ENCODE measurements at regions not wholly inside any gene's neighbourhood (a gene's known extent, or its start where the extent isn't known, plus 50 kb on each side); places are given as distances from the start of the nearest gene placed in this dataset.

- TF ChIP-seq CTCF (conservative IDR thresholded peaks at IDR 0.05 in 1 of 2, IDR thresholded peaks at IDR 0.05 in 1 of 2; ENCODE audit: extremely low read depth in 1 of 2, insufficient read depth in 1 of 2, low read depth in 1 of 2, low read length in 2 of 2) (no peak), EZH2 (IDR thresholded peaks at IDR 0.05; ENCODE audit: borderline replicate concordance, low read length) (no peak)
These were observed 169.9 kb downstream of the KIF18A start for GRCh38 chr11:27938011-27938410.
